C4-2B (cell line): ENCODE measurements at regions not wholly inside any gene's neighbourhood (a gene's known extent, or its start where the extent isn't known, plus 50 kb on each side); places are given as distances from the start of the nearest gene placed in this dataset.

Experiments
- H3K27ac ChIP-seq: fragments of 450-650 bp; 2 replicates; pipeline ENCODE4 v1.5.1; 2017
- ZFX ChIP-seq: fragments of 450-650 bp; IDR thresholded peaks from 2 replicates; pipeline ENCODE4 v1.6.1; 2017
- TF ChIP-seq, protein P1 (sequence below): fragments of 450-650 bp; conservative IDR thresholded peaks from 2 replicates; pipeline ENCODE4 v1.5.1; 2017; ENCODE audit warnings: mild to moderate bottlenecking

DNA sequence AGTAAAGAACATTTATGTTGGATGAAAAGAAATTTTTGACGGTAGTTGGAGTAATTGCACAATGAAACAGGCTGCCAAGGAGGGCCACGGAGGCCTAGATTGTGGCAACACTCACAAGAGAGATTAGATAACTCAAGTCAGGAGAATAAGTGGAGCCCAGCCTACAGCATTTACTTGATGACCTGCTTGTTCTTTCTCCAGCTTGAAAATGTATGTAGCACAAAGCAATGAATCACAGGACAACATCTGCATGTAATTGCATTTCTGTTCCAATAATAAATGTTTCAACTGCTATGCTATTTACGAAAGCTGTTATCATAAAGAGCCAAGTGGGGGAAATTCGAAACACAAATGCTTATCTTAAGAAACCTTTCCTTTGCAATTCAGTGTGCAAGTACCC lies 221.2 kb upstream of the MID1 start:
- TF ChIP-seq ZFX, result no peak
- TF ChIP-seq, protein P1, sequence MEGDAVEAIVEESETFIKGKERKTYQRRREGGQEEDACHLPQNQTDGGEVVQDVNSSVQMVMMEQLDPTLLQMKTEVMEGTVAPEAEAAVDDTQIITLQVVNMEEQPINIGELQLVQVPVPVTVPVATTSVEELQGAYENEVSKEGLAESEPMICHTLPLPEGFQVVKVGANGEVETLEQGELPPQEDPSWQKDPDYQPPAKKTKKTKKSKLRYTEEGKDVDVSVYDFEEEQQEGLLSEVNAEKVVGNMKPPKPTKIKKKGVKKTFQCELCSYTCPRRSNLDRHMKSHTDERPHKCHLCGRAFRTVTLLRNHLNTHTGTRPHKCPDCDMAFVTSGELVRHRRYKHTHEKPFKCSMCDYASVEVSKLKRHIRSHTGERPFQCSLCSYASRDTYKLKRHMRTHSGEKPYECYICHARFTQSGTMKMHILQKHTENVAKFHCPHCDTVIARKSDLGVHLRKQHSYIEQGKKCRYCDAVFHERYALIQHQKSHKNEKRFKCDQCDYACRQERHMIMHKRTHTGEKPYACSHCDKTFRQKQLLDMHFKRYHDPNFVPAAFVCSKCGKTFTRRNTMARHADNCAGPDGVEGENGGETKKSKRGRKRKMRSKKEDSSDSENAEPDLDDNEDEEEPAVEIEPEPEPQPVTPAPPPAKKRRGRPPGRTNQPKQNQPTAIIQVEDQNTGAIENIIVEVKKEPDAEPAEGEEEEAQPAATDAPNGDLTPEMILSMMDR, result no peak
- no peak overlapping the region for H3K27ac ChIP-seq

- no peak overlapping the region for H3K27ac ChIP-seq
- TF ChIP-seq, protein P1, result no peak
- no peak for TF ChIP-seq ZFX
Observed at GRCh38 chrX:10842646-10843045, 222.3 kb upstream of the MID1 start.

GRCh38 chrX:10847333-10847732 lies 226.9 kb upstream of the MID1 start:
- TF ChIP-seq, protein P1, result no peak
- TF ChIP-seq ZFX, result no peak
- H3K27ac ChIP-seq, result no peak overlapping the region

DNA sequence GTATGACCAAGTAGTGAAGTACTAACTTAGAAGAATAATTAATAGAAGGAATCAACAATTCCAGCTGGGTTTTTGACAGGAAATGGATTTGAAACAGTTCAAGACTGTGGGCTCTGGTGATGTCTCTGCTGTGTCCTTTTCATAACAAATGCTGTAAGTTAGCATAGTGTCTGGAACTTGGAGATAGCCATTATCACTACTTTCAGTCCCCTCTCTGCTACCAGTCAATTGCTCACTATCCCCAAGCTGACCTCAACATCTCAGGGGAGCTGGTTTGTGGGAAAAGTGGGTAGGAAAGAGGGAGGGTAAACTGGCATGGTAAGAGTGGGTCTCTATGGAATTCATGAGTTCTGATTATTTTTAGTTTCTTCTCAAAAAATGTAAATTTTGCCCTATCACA lies 231.4 kb upstream of the MID1 start:
- TF ChIP-seq, protein P1, result no peak
- no peak for TF ChIP-seq ZFX

GRCh38 chrX:10854594-10854993 lies 234.2 kb upstream of the MID1 start:
- TF ChIP-seq, protein P1, result no peak
- TF ChIP-seq ZFX, result no peak
- no peak overlapping the region for H3K27ac ChIP-seq

More for the DNA sequence above, 231.4 kb upstream of the MID1 start:
- H3K27ac ChIP-seq, result no peak overlapping the region

- H3K27ac ChIP-seq, result no peak overlapping the region
- TF ChIP-seq, protein P1, result no peak
- TF ChIP-seq ZFX, result no peak
Observed at GRCh38 chrX:10855845-10856244, 235.5 kb upstream of the MID1 start.

- TF ChIP-seq ZFX, result no peak
- TF ChIP-seq, protein P1, result no peak
- no peak overlapping the region for H3K27ac ChIP-seq
Observed at GRCh38 chrX:10856797-10857196, 236.4 kb upstream of the MID1 start.
